ENCODE measurements at regions not wholly inside any gene's neighbourhood (a gene's known extent, or its start where the extent isn't known, plus 50 kb on each side); places are given as distances from the start of the nearest gene placed in this dataset.

GRCh38 chr3:72483554-72484104, 364.6 kb downstream of the SHQ1 start:
- peaks cover 56 to 65% of the 10 kb centered on the region in 2 donors for H3K4me1 Mint-ChIP-seq (ENCODE audit: low read depth in 2 of 2)
- peak overlapping the region; percentile 70 to 91 for H3K27ac Mint-ChIP-seq
- no peaks in the 10 kb centered on the region for H3K36me3 Mint-ChIP-seq

DNA sequence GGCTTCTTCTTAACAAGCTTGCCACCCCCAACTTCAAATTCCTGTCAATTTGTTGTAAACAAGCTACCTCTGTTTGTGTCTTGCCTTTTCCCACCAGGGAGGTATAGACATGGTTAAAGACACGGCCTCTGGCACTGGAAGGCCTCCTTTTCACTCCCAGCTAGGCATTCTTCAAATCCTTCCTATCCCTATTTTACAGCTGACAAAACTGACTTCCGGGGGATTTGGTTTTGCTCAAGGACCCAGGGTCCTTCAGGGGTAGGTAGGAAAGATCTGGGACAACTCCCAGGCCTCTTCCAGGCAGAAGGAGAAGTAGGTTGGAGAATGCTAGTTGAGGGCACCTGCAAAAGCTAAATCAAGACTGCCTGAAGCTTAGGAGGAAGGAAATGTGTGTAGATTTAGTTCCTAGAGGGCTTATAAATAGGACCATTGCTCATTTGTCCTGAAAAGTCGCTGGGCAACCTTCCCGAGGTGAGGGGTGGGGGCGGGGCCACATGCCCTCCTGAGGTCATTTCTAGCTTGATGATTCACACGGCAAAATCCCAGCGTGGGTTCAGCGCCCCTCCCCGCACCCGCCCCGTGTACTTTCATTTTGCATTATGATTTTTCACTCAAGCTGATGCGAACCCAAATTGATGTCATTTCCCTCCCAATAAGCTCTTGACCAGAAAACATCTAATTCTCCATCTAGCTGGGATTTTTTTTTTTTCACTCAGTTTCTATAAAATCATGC, 365.5 kb downstream of the SHQ1 start:
- DNase-seq (ENCODE audit: low spot score) (peak; percentile 72), ATAC-seq (peak; percentile 82 to 85)
- H3K9me3 Mint-ChIP-seq = peaks cover 6% of the 10 kb centered on the region
- H3K4me1 Mint-ChIP-seq (ENCODE audit: low read depth in 2 of 2) = peaks cover 50 to 58% of the 10 kb centered on the region in 2 donors
- H3K36me3 Mint-ChIP-seq = no peaks in the 10 kb centered on the region
- peak overlapping the region; percentile 67 for H3K4me3 Mint-ChIP-seq
- H3K27me3 Mint-ChIP-seq = no peaks in the 10 kb centered on the region
- peak overlapping the region; percentile 70 to 91 for H3K27ac Mint-ChIP-seq

More at GRCh38 chr3:72483554-72484104, 364.6 kb downstream of the SHQ1 start:
- DNase-seq (ENCODE audit: low spot score) = no peak
- Mint-ChIP-seq H3K27me3 (no peaks in the 10 kb centered on the region), H3K4me3 (peak overlapping the region; percentile 67), H3K9me3 (peaks cover 6% of the 10 kb centered on the region)
- ATAC-seq = no peak

- peaks cover 0 to 6% of the 10 kb centered on the region in 2 donors for H3K27me3 Mint-ChIP-seq
- peak overlapping the region; percentile 10 for H3K4me3 Mint-ChIP-seq
Observed at GRCh38 chr3:72481542-72481941, 366.7 kb downstream of the SHQ1 start.

GRCh38 chr3:72480366-72480765, 367.9 kb downstream of the SHQ1 start:
- Mint-ChIP-seq H3K4me1 (ENCODE audit: low read depth in 2 of 2) (peaks cover 29 to 37% of the 10 kb centered on the region in 2 donors), H3K4me3 (no peak overlapping the region), H3K27ac (peak overlapping the region in 1 of 2 donors; percentile 91), H3K27me3 (peaks cover 0 to 6% of the 10 kb centered on the region in 2 donors), H3K36me3 (no peaks in the 10 kb centered on the region), H3K9me3 (peaks cover 2% of the 10 kb centered on the region)
- no peak for ATAC-seq
- DNase-seq (ENCODE audit: low spot score) = no peak

More at GRCh38 chr3:72481542-72481941, 366.7 kb downstream of the SHQ1 start:
- Mint-ChIP-seq H3K36me3 (no peaks in the 10 kb centered on the region), H3K9me3 (peaks cover 6% of the 10 kb centered on the region), H3K27ac (peak overlapping the region; percentile 25 to 91), H3K4me1 (ENCODE audit: low read depth in 2 of 2) (peaks cover 38 to 46% of the 10 kb centered on the region in 2 donors)
- DNase-seq (ENCODE audit: low spot score) (no peak), ATAC-seq (no peak)

GRCh38 chr3:72479651-72480215, 368.5 kb downstream of the SHQ1 start:
- no peaks in the 10 kb centered on the region for H3K9me3 Mint-ChIP-seq
- H3K27me3 Mint-ChIP-seq = peaks cover 0 to 6% of the 10 kb centered on the region in 2 donors
- no peaks in the 10 kb centered on the region for H3K36me3 Mint-ChIP-seq
- peak overlapping the region in 1 of 2 donors; percentile 91 for H3K27ac Mint-ChIP-seq
- ATAC-seq (no peak), DNase-seq (ENCODE audit: low spot score) (no peak)
- H3K4me1 Mint-ChIP-seq (ENCODE audit: low read depth in 2 of 2) = peaks cover 32 to 35% of the 10 kb centered on the region in 2 donors
- no peak overlapping the region for H3K4me3 Mint-ChIP-seq

GRCh38 chr3:72476139-72476483, 372.1 kb downstream of the SHQ1 start:
- Mint-ChIP-seq H3K4me1 (ENCODE audit: low read depth in 2 of 2) (peaks cover 29 to 30% of the 10 kb centered on the region in 2 donors), H3K27me3 (peaks cover 0 to 6% of the 10 kb centered on the region in 2 donors), H3K4me3 (no peak overlapping the region), H3K36me3 (no peaks in the 10 kb centered on the region), H3K27ac (peak overlapping the region in 1 of 2 donors; percentile 70), H3K9me3 (no peaks in the 10 kb centered on the region)
- DNase-seq (ENCODE audit: low spot score) (no peak), ATAC-seq (no peak)

GRCh38 chr3:72475258-72476138, 372.7 kb downstream of the SHQ1 start:
- no peak for DNase-seq (ENCODE audit: low spot score)
- no peaks in the 10 kb centered on the region for H3K9me3 Mint-ChIP-seq
- ATAC-seq = peak; percentile 57 to 62
- H3K4me1 Mint-ChIP-seq (ENCODE audit: low read depth in 2 of 2) = peaks cover 24 to 26% of the 10 kb centered on the region in 2 donors
- H3K36me3 Mint-ChIP-seq = no peaks in the 10 kb centered on the region
- H3K27ac Mint-ChIP-seq = peak overlapping the region; percentile 43 to 52
- H3K27me3 Mint-ChIP-seq = peaks cover 0 to 6% of the 10 kb centered on the region in 2 donors
- H3K4me3 Mint-ChIP-seq = peak overlapping the region; percentile 52

- H3K4me1 Mint-ChIP-seq (ENCODE audit: low read depth in 2 of 2) = peaks cover 19 to 21% of the 10 kb centered on the region in 2 donors
- H3K4me3 Mint-ChIP-seq = peak overlapping the region; percentile 52
- peak overlapping the region; percentile 43 to 52 for H3K27ac Mint-ChIP-seq
- ATAC-seq (peak; percentile 72 to 73), DNase-seq (ENCODE audit: low spot score) (no peak)
- H3K36me3 Mint-ChIP-seq = no peaks in the 10 kb centered on the region
- peaks cover 0 to 6% of the 10 kb centered on the region in 2 donors for H3K27me3 Mint-ChIP-seq
- H3K9me3 Mint-ChIP-seq = no peaks in the 10 kb centered on the region
Observed at GRCh38 chr3:72474775-72475174, 373.5 kb downstream of the SHQ1 start.

GRCh38 chr3:72473156-72473555, 375.1 kb downstream of the SHQ1 start:
- Mint-ChIP-seq H3K4me1 (ENCODE audit: low read depth in 2 of 2) (peaks cover 19% of the 10 kb centered on the region in 2 donors), H3K27ac (peak overlapping the region; percentile 43 to 67), H3K36me3 (no peaks in the 10 kb centered on the region), H3K9me3 (no peaks in the 10 kb centered on the region), H3K27me3 (peaks cover 0 to 6% of the 10 kb centered on the region in 2 donors), H3K4me3 (peak overlapping the region; percentile 19)
- peak; percentile 57 to 60 for ATAC-seq
- DNase-seq (ENCODE audit: low spot score) = no peak

GRCh38 chr3:72470904-72471417, 377.3 kb downstream of the SHQ1 start:
- DNase-seq (ENCODE audit: low spot score) (no peak), ATAC-seq (no peak)
- H3K27me3 Mint-ChIP-seq = no peaks in the 10 kb centered on the region
- H3K9me3 Mint-ChIP-seq = no peaks in the 10 kb centered on the region
- H3K4me1 Mint-ChIP-seq (ENCODE audit: low read depth in 2 of 2) = peaks cover 19% of the 10 kb centered on the region in 2 donors
- no peaks in the 10 kb centered on the region for H3K36me3 Mint-ChIP-seq
- no peak overlapping the region for H3K4me3 Mint-ChIP-seq
- H3K27ac Mint-ChIP-seq = no peak overlapping the region

GRCh38 chr3:72465853-72466252, 382.4 kb downstream of the SHQ1 start:
- Mint-ChIP-seq H3K9me3 (no peaks in the 10 kb centered on the region), H3K27ac (no peak overlapping the region), H3K4me1 (ENCODE audit: low read depth in 2 of 2) (peaks cover 3 to 5% of the 10 kb centered on the region in 2 donors), H3K36me3 (no peaks in the 10 kb centered on the region), H3K27me3 (peaks cover 12 to 20% of the 10 kb centered on the region in 2 donors), H3K4me3 (no peak overlapping the region)
- ATAC-seq (no peak), DNase-seq (ENCODE audit: low spot score) (no peak)

- H3K36me3 Mint-ChIP-seq = no peaks in the 10 kb centered on the region
- H3K27me3 Mint-ChIP-seq = peaks cover 28 to 29% of the 10 kb centered on the region in 2 donors
- no peaks in the 10 kb centered on the region for H3K9me3 Mint-ChIP-seq
- no peak overlapping the region for H3K27ac Mint-ChIP-seq
- peaks cover 3 to 5% of the 10 kb centered on the region in 2 donors for H3K4me1 Mint-ChIP-seq (ENCODE audit: low read depth in 2 of 2)
- ATAC-seq (peak in 1 of 2 donors; percentile 17), DNase-seq (ENCODE audit: low spot score) (no peak)
- no peak overlapping the region for H3K4me3 Mint-ChIP-seq
Observed at GRCh38 chr3:72463083-72463482, 385.2 kb downstream of the SHQ1 start.

DNA sequence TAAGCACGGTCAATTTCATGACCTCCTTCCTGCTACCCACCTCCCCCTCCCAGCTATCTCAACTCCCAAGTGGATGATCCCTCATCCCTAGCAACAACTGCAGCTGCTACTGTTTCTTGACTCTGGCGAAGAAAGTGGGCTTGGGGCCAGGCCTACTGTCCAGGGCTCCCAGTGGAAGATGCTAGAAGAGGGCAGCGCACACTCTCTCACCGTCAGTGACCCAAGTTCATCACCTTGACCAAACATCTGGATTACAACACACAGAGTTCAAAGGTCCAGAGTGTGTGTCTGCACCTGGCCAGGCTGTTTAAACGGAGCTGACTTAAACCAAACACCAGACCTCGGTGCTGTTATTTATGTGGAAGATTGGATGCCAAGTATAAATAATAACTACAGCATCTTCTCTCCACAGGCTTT, 385.6 kb downstream of the SHQ1 start:
- no peak for ATAC-seq
- no peaks in the 10 kb centered on the region for H3K9me3 Mint-ChIP-seq
- DNase-seq (ENCODE audit: low spot score) = no peak
- H3K4me3 Mint-ChIP-seq = no peak overlapping the region
- H3K36me3 Mint-ChIP-seq = no peaks in the 10 kb centered on the region
- H3K27ac Mint-ChIP-seq = no peak overlapping the region
- peaks cover 28 to 29% of the 10 kb centered on the region in 2 donors for H3K27me3 Mint-ChIP-seq
- peaks cover 3 to 5% of the 10 kb centered on the region in 2 donors for H3K4me1 Mint-ChIP-seq (ENCODE audit: low read depth in 2 of 2)
